K562 (cell line): ENCODE measurements at regions not wholly inside any gene's neighbourhood (a gene's known extent, or its start where the extent isn't known, plus 50 kb on each side); places are given as distances from the start of the nearest gene placed in this dataset.

Experiments used
- ATF4 ChIP-seq: fragments of 450-650 bp; formaldehyde crosslinking; IDR thresholded peaks from 2 replicates; pipeline ENCODE4 v1.4.0; 2022; ENCODE audit warnings: mild to moderate bottlenecking, moderate library complexity
- HMG20B ChIP-seq: fragments of 250-450 bp; sonication (Bioruptor Pico); IDR thresholded peaks from 2 replicates; pipeline ENCODE4 v1.5.0; 2021; ENCODE audit warnings: mild to moderate bottlenecking
- MNT ChIP-seq, 2 experiments: fragments of 450-650 bp; conservative IDR thresholded peaks; 2 replicates each; pipeline ENCODE4 v1.6.1; 2017; ENCODE audit warnings: mild to moderate bottlenecking in 2 of 2, moderate library complexity in 2 of 2
- MYNN ChIP-seq, 2 experiments: sonication (generic); formaldehyde crosslinking in 1 of 2; IDR thresholded peaks; 2 replicates each; pipeline versions ENCODE4 v1.5.0 to v1.6.1; 2016 to 2020; ENCODE audit warnings: antibody characterized with exemption in 1 of 2, missing genetic modification reagents in 1 of 2
- POU5F1 ChIP-seq: fragments of 150-350 bp; IDR thresholded peaks from 2 replicates; pipeline ENCODE4 v1.6.1; 2014; ENCODE audit warnings: borderline replicate concordance, low read length, low read depth, mild to moderate bottlenecking; ENCODE audit not compliant: partially characterized antibody
- SFPQ ChIP-seq: fragments of 200-400 bp; formaldehyde crosslinking; IDR thresholded peaks from 2 replicates; pipeline ENCODE4 v1.6.1; 2017; ENCODE audit warnings: mild to moderate bottlenecking, low read depth, low read length, moderate library complexity
- XRCC5 ChIP-seq: fragments of 200-400 bp; formaldehyde crosslinking; IDR thresholded peaks from 2 replicates; pipeline ENCODE4 v1.6.1; 2017; ENCODE audit warnings: low read depth, mild to moderate bottlenecking, low read length
- ZBTB9 ChIP-seq: fragments of 450-650 bp; formaldehyde crosslinking; IDR thresholded peaks from 2 replicates; pipeline ENCODE4 v1.4.0; 2020; ENCODE audit warnings: mild to moderate bottlenecking, moderate library complexity
- ZEB2 ChIP-seq: fragments of 450-650 bp; IDR thresholded peaks from 2 replicates; pipeline ENCODE4 v1.6.1; 2016
- ZFP36 ChIP-seq: fragments of 150-350 bp; IDR thresholded peaks from 2 replicates; pipeline ENCODE4 v1.6.1; 2018; ENCODE audit warnings: low read length, low read depth; ENCODE audit not compliant: partially characterized antibody

- TF ChIP-seq ZBTB9 (no peak), SFPQ (no peak), XRCC5 (no peak), MNT (conservative IDR thresholded peaks at IDR 0.05) (no peak), ATF4 (CRISPR knock-in tag) (no peak), MYNN (IDR thresholded peaks at IDR 0.05) (no peak), MYNN (CRISPR knock-in tag; IDR thresholded peaks at IDR 0.05) (no peak), ZFP36 (no peak), POU5F1 (no peak), ZEB2 (no peak), HMG20B (CRISPR knock-in tag) (no peak)
Measured at GRCh38 chrX:149255860-149256259, 249.2 kb downstream of the IDS start (continued).
